ENCODE measurements at regions not wholly inside any gene's neighbourhood (a gene's known extent, or its start where the extent isn't known, plus 50 kb on each side); places are given as distances from the start of the nearest gene placed in this dataset.
"Not testable (repeated sequence)": the region's sequence is repeated elsewhere in the genome, so short reads cannot be mapped to it uniquely, and the experiment has no call there.

GRCh38 chr18:71403501-71403900 is 1114.7 kb downstream of the SOCS6 start:
- no peaks in the 10 kb centered on the region for H3K4me1 ChIP-seq

GRCh38 chr18:71398531-71398930 is 1109.7 kb downstream of the SOCS6 start:
- no peaks in the 10 kb centered on the region for H3K27me3 ChIP-seq
- H3K27ac ChIP-seq = no peak overlapping the region
- no peak overlapping the region for H3K4me3 ChIP-seq
- no peaks in the 10 kb centered on the region for H3K9me3 ChIP-seq
- H3K36me3 ChIP-seq = no peaks in the 10 kb centered on the region
- no peak overlapping the region for H3K4me2 ChIP-seq
- no peak overlapping the region for H3K9ac ChIP-seq
- no peaks in the 10 kb centered on the region for H4K20me1 ChIP-seq
- TF ChIP-seq Cebpa-rat (IDR thresholded peaks at IDR 0.05) = no peak
- H3K4me1 ChIP-seq = no peaks in the 10 kb centered on the region

More at GRCh38 chr18:71403501-71403900, 1114.7 kb downstream of the SOCS6 start:
- no peak overlapping the region for H3K4me2 ChIP-seq
- no peaks in the 10 kb centered on the region for H3K27me3 ChIP-seq
- no peak overlapping the region for H3K27ac ChIP-seq
- H3K9ac ChIP-seq = no peak overlapping the region
- no peaks in the 10 kb centered on the region for H3K9me3 ChIP-seq
- H3K36me3 ChIP-seq = no peaks in the 10 kb centered on the region
- no peak overlapping the region for H3K4me3 ChIP-seq
- TF ChIP-seq Cebpa-rat (IDR thresholded peaks at IDR 0.05) = no peak
- H4K20me1 ChIP-seq = no peaks in the 10 kb centered on the region

GRCh38 chr18:71388148-71388547 is 1099.3 kb downstream of the SOCS6 start:
- Histone ChIP-seq H3K27ac (no peak overlapping the region), H3K36me3 (no peaks in the 10 kb centered on the region), H3K27me3 (no peaks in the 10 kb centered on the region), H3K9me3 (no peaks in the 10 kb centered on the region), H3K9ac (no peak overlapping the region), H4K20me1 (no peaks in the 10 kb centered on the region), H3K4me2 (no peak overlapping the region), H3K4me3 (no peak overlapping the region), H3K4me1 (no peaks in the 10 kb centered on the region)
- no peak for TF ChIP-seq Cebpa-rat (IDR thresholded peaks at IDR 0.05)

- H3K9me3 ChIP-seq = no peaks in the 10 kb centered on the region
- no peaks in the 10 kb centered on the region for H3K27me3 ChIP-seq
- H3K4me1 ChIP-seq = no peaks in the 10 kb centered on the region
- no peaks in the 10 kb centered on the region for H4K20me1 ChIP-seq
- no peak for TF ChIP-seq Cebpa-rat (IDR thresholded peaks at IDR 0.05)
- H3K36me3 ChIP-seq = no peaks in the 10 kb centered on the region
- H3K4me2 ChIP-seq = no peak overlapping the region
- H3K4me3 ChIP-seq = no peak overlapping the region
- H3K27ac ChIP-seq = no peak overlapping the region
- H3K9ac ChIP-seq = no peak overlapping the region
These were observed 1085.6 kb downstream of the SOCS6 start for GRCh38 chr18:71374294-71375000.

GRCh38 chr18:71371951-71372605 is 1083.2 kb downstream of the SOCS6 start:
- Histone ChIP-seq H3K4me3 (no peak overlapping the region), H3K27ac (no peak overlapping the region), H4K20me1 (no peaks in the 10 kb centered on the region), H3K9me3 (no peaks in the 10 kb centered on the region), H3K27me3 (no peaks in the 10 kb centered on the region), H3K4me1 (no peaks in the 10 kb centered on the region), H3K4me2 (no peak overlapping the region), H3K36me3 (no peaks in the 10 kb centered on the region), H3K9ac (no peak overlapping the region)
- TF ChIP-seq Cebpa-rat (IDR thresholded peaks at IDR 0.05) = no peak

- H3K4me3 ChIP-seq = no peak overlapping the region
- H3K9me3 ChIP-seq = peaks cover 8% of the 10 kb centered on the region
- H3K27me3 ChIP-seq = no peaks in the 10 kb centered on the region
- no peaks in the 10 kb centered on the region for H3K36me3 ChIP-seq
- no peak overlapping the region for H3K27ac ChIP-seq
- no peaks in the 10 kb centered on the region for H3K4me1 ChIP-seq
- H3K4me2 ChIP-seq = no peak overlapping the region
- no peak for TF ChIP-seq Cebpa-rat (IDR thresholded peaks at IDR 0.05)
- no peak overlapping the region for H3K9ac ChIP-seq
- no peaks in the 10 kb centered on the region for H4K20me1 ChIP-seq
These were observed 1082.0 kb downstream of the SOCS6 start for GRCh38 chr18:71370671-71371445.

GRCh38 chr18:71370095-71370494 is 1081.2 kb downstream of the SOCS6 start:
- no peaks in the 10 kb centered on the region for H3K36me3 ChIP-seq
- no peak overlapping the region for H3K4me2 ChIP-seq
- H3K27me3 ChIP-seq = no peaks in the 10 kb centered on the region
- H3K4me1 ChIP-seq = no peaks in the 10 kb centered on the region
- no peak overlapping the region for H3K9ac ChIP-seq
- peaks cover 8% of the 10 kb centered on the region for H3K9me3 ChIP-seq
- no peak overlapping the region for H3K27ac ChIP-seq
- no peaks in the 10 kb centered on the region for H4K20me1 ChIP-seq
- TF ChIP-seq Cebpa-rat (IDR thresholded peaks at IDR 0.05) = no peak
- no peak overlapping the region for H3K4me3 ChIP-seq

GRCh38 chr18:71362140-71362539 is 1073.3 kb downstream of the SOCS6 start:
- H3K4me2 ChIP-seq = no peak overlapping the region
- H3K4me3 ChIP-seq = no peak overlapping the region
- peaks cover 8% of the 10 kb centered on the region for H3K9me3 ChIP-seq
- no peaks in the 10 kb centered on the region for H3K4me1 ChIP-seq
- no peak for TF ChIP-seq Cebpa-rat (IDR thresholded peaks at IDR 0.05)
- no peak overlapping the region for H3K9ac ChIP-seq
- no peaks in the 10 kb centered on the region for H3K36me3 ChIP-seq
- no peak overlapping the region for H3K27ac ChIP-seq
- no peaks in the 10 kb centered on the region for H4K20me1 ChIP-seq
- no peaks in the 10 kb centered on the region for H3K27me3 ChIP-seq

- H3K9ac ChIP-seq, H3K9me3 ChIP-seq, H3K36me3 ChIP-seq: not testable (repeated sequence)
These were observed 1066.8 kb downstream of the SOCS6 start for GRCh38 chr18:71355599-71355998.

GRCh38 chr18:71352618-71353017 is 1063.8 kb downstream of the SOCS6 start:
- no peaks in the 10 kb centered on the region for H3K36me3 ChIP-seq
- H3K4me1 ChIP-seq = no peaks in the 10 kb centered on the region
- no peak overlapping the region for H3K27ac ChIP-seq
- H3K27me3 ChIP-seq = no peaks in the 10 kb centered on the region
- TF ChIP-seq Cebpa-rat (IDR thresholded peaks at IDR 0.05) = no peak
- no peak overlapping the region for H3K4me2 ChIP-seq
- H3K9me3 ChIP-seq = no peaks in the 10 kb centered on the region
- no peak overlapping the region for H3K9ac ChIP-seq
- H4K20me1 ChIP-seq = no peaks in the 10 kb centered on the region
- H3K4me3 ChIP-seq = no peak overlapping the region

More at GRCh38 chr18:71355599-71355998, 1066.8 kb downstream of the SOCS6 start:
- not testable (repeated sequence) for H3K27me3 ChIP-seq, H3K4me3 ChIP-seq, H3K27ac ChIP-seq, H3K4me1 ChIP-seq, H3K4me2 ChIP-seq, H4K20me1 ChIP-seq

Measured in BLaER1 (cell line).